NT2/D1 (cell line): ENCODE measurements at regions not wholly inside any gene's neighbourhood (a gene's known extent, or its start where the extent isn't known, plus 50 kb on each side); places are given as distances from the start of the nearest gene placed in this dataset.

Source experiments
- SUZ12 ChIP-seq: IDR thresholded peaks from 2 replicates; pipeline ENCODE4 v1.6.1; 2011; ENCODE audit not compliant: insufficient read length, insufficient read depth; ENCODE audit errors: extremely low read depth
- YY1 ChIP-seq: IDR thresholded peaks from 2 replicates; pipeline ENCODE4 v1.6.1; 2011; ENCODE audit not compliant: insufficient read length, insufficient read depth
- ZNF274 ChIP-seq: IDR thresholded peaks from 2 replicates; pipeline ENCODE4 v1.6.1; 2011; ENCODE audit warnings: mild to moderate bottlenecking, low read depth, low read length

- TF ChIP-seq YY1 (no peak), ZNF274 (no peak), SUZ12 (no peak)
These were observed 280.9 kb downstream of the HRH4 start for GRCh38 chr18:24741321-24741720.
